ENCODE measurements at regions not wholly inside any gene's neighbourhood (a gene's known extent, or its start where the extent isn't known, plus 50 kb on each side); places are given as distances from the start of the nearest gene placed in this dataset.

DNA sequence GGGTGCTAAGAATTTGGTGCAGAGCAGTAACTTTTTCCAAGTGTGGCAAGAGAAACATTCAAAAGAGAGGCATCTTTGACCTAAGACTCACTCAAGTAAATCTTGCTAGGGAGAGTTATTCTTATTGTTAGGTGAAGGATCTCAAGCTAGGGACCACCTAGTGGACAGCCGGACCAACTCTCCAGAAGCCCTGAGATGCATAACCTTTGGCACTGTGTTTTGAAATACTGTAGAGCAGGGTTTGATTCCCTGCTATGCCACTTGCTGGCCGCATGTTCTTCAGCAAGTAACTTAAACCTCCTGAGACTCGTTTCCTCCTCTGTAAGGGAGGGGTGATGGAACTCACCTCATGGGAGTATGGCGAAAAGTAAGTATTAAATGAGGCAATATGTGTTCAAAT is 336.1 kb upstream of the ADAMTSL1 start:
- Histone ChIP-seq H3K4me2 (ENCODE audit: insufficient read depth, low read length) (no peak overlapping the region), H3K27me3 (ENCODE audit: control insufficient read depth in 2 of 2, insufficient read depth in 2 of 2, low read length in 2 of 2) (peaks cover 0 to 4% of the 10 kb centered on the region in 2 experiments), H3K4me3 (replicated peaks in 1 of 3; ENCODE audit: insufficient read depth in 1 of 3, low read depth in 1 of 3, low read length in 3 of 3) (no peak overlapping the region), H3K36me3 (ENCODE audit: control insufficient read depth in 2 of 2, extremely low read depth in 1 of 2, insufficient read depth in 2 of 2, low read length in 2 of 2) (no peaks in the 10 kb centered on the region), H3K79me2 (ENCODE audit: control insufficient read depth, insufficient read depth, low read length) (no peaks in the 10 kb centered on the region), H3K9me3 (replicated peaks; ENCODE audit: control insufficient read depth, insufficient read depth, low read length) (no peaks in the 10 kb centered on the region), H2AFZ (ENCODE audit: low read depth, low read length) (no peak overlapping the region), H3K27ac (ENCODE audit: insufficient read depth, low read depth, low read length) (no peak overlapping the region), H4K20me1 (replicated peaks; ENCODE audit: control insufficient read depth, extremely low read depth, insufficient read depth, low read length) (no peaks in the 10 kb centered on the region), H3K4me1 (ENCODE audit: control insufficient read depth, extremely low read depth, insufficient read depth, low read length) (no peaks in the 10 kb centered on the region), H3K9me1 (replicated peaks; ENCODE audit: control insufficient read depth, extremely low read depth, insufficient read depth, low read length) (no peaks in the 10 kb centered on the region), H3K9ac (replicated peaks; ENCODE audit: extremely low read depth, insufficient read depth, low read length) (no peak overlapping the region)
- FAIRE-seq (no peak), DNase-seq (ENCODE audit: low read depth, low spot score) (no peak)
- BruUV-seq (replicated peaks), result no TSS peak
- POLR2A ChIA-PET, result no interaction called here
- TF ChIP-seq MYC (IDR thresholded peaks at IDR 0.05; ENCODE audit: low read depth, low read length) (no peak), JUN (IDR thresholded peaks at IDR 0.05; ENCODE audit: borderline replicate concordance, insufficient read depth, insufficient read length, low read depth) (no peak), FOS (IDR thresholded peaks at IDR 0.05; ENCODE audit: borderline replicate concordance, insufficient read depth, low read length) (no peak), EZH2 (IDR thresholded peaks at IDR 0.05; ENCODE audit: borderline replicate concordance, low read depth, low read length, severe bottlenecking) (no peak), POLR2A (IDR thresholded peaks at IDR 0.05; ENCODE audit: low read depth, low read length) (no peak), GATA2 (IDR thresholded peaks at IDR 0.05; ENCODE audit: insufficient read depth, insufficient read length, low read depth, low read length) (no peak), POLR2AphosphoS5 (IDR thresholded peaks at IDR 0.05; ENCODE audit: insufficient read depth, low read depth, low read length) (no peak)
- TF ChIP-seq, protein P1, sequence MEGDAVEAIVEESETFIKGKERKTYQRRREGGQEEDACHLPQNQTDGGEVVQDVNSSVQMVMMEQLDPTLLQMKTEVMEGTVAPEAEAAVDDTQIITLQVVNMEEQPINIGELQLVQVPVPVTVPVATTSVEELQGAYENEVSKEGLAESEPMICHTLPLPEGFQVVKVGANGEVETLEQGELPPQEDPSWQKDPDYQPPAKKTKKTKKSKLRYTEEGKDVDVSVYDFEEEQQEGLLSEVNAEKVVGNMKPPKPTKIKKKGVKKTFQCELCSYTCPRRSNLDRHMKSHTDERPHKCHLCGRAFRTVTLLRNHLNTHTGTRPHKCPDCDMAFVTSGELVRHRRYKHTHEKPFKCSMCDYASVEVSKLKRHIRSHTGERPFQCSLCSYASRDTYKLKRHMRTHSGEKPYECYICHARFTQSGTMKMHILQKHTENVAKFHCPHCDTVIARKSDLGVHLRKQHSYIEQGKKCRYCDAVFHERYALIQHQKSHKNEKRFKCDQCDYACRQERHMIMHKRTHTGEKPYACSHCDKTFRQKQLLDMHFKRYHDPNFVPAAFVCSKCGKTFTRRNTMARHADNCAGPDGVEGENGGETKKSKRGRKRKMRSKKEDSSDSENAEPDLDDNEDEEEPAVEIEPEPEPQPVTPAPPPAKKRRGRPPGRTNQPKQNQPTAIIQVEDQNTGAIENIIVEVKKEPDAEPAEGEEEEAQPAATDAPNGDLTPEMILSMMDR (IDR thresholded peaks at IDR 0.05; ENCODE audit: extremely low read depth in 1 of 2, insufficient read depth in 1 of 2, low read depth in 1 of 2, low read length in 2 of 2), result no peak
- TF ChIP-seq, protein P2, sequence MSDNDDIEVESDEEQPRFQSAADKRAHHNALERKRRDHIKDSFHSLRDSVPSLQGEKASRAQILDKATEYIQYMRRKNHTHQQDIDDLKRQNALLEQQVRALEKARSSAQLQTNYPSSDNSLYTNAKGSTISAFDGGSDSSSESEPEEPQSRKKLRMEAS (IDR thresholded peaks at IDR 0.05; ENCODE audit: insufficient read depth, insufficient read length), result no peak
- CTCF ChIA-PET, result no interaction called here
- intact Hi-C loops (cut with micrococcal nuclease) (no loop called here), dilution Hi-C loops (cut with MboI; ENCODE audit: extremely low pct_ligation_motif_present, low sequenced_read_pairs) (no loop called here)
